PC-3 (cell line): ENCODE measurements at regions not wholly inside any gene's neighbourhood (a gene's known extent, or its start where the extent isn't known, plus 50 kb on each side); places are given as distances from the start of the nearest gene placed in this dataset.

Experiments
- ATAC-seq: fragments of 200-7000 bp; cut with Tn5 transposase; 2 replicates; pipeline ENCODE4 v1.9.1; 2020; ENCODE audit warnings: mild to moderate bottlenecking, moderate library complexity
- BruUV-seq: library from RNA; stranded (reverse); fragments of 400-500 nt; replicated peaks from 2 replicates; lab custom pipeline; 2021; lab: Mats Ljungman, UMichigan
- CTCF ChIA-PET: fragments of 300-600 bp; sonication (Branson Sonifier 250); formaldehyde crosslinking; loops from one replicate; lab custom pipeline; 2022; ENCODE audit warnings: antibody characterized with exemption; lab: Charles Lee
- POLR2A ChIA-PET: fragments of 300-600 bp; sonication (Branson Sonifier 250); formaldehyde crosslinking; loops from one replicate; lab custom pipeline; 2022; ENCODE audit warnings: antibody characterized with exemption; ENCODE audit not compliant: unreplicated experiment; lab: Charles Lee
- DNase-seq: peaks from one replicate; pipeline ENCODE4 v3.0.0-alpha.2; 2015
- H2AFZ ChIP-seq: fragments of 300-600 bp; sonication (generic); 2 replicates; pipeline ENCODE4 v1.6.0; 2016; ENCODE audit warnings: antibody characterized with exemption, low read length
- H3F3A ChIP-seq: fragments of 300-600 bp; sonication (generic); one replicate; pipeline ENCODE4 v1.6.0; 2017; ENCODE audit warnings: antibody characterized with exemption, low read length, control low read depth, mild to moderate bottlenecking; ENCODE audit not compliant: unreplicated experiment
- H3K27ac ChIP-seq: fragments of 300-600 bp; sonication (generic); 2 replicates; pipeline ENCODE4 v1.5.1; 2016; ENCODE audit warnings: mild to moderate bottlenecking, low read length
- H3K27me3 ChIP-seq: fragments of 300-600 bp; sonication (generic); 2 replicates; pipeline ENCODE4 v1.6.1; 2016; ENCODE audit warnings: low read length, mixed read lengths
- H3K36me3 ChIP-seq: fragments of 300-600 bp; sonication (generic); 2 replicates; pipeline ENCODE4 v1.6.1; 2016; ENCODE audit warnings: low read depth, mixed run types, low read length, mixed read lengths
- H3K4me1 ChIP-seq: fragments of 300-600 bp; sonication (generic); 2 replicates; pipeline ENCODE4 v1.5.1; 2016; ENCODE audit warnings: low read length; ENCODE audit not compliant: insufficient read depth
- H3K4me2 ChIP-seq: fragments of 300-600 bp; sonication (generic); 2 replicates; pipeline ENCODE4 v1.6.0; 2016; ENCODE audit warnings: low read length
- H3K4me3 ChIP-seq: fragments of 300-600 bp; sonication (generic); 2 replicates; pipeline ENCODE4 v1.5.1; 2016; ENCODE audit warnings: mild to moderate bottlenecking, low read length, mixed read lengths
- H3K79me2 ChIP-seq: fragments of 300-600 bp; sonication (generic); 2 replicates; pipeline ENCODE4 v1.6.1; 2017; ENCODE audit warnings: low read length, mixed read lengths
- H3K9ac ChIP-seq: fragments of 300-600 bp; sonication (generic); 2 replicates; pipeline ENCODE4 v1.6.0; 2016; ENCODE audit warnings: mild to moderate bottlenecking, low read length
- H3K9me2 ChIP-seq: fragments of 300-600 bp; sonication (generic); replicated peaks from 2 replicates; pipeline ENCODE4 v1.6.1; 2016; ENCODE audit warnings: mixed run types, low read length, mixed read lengths
- H3K9me3 ChIP-seq: fragments of 300-600 bp; sonication (generic); 2 replicates; pipeline ENCODE4 v1.6.1; 2016; ENCODE audit warnings: low read length, mixed read lengths
- H4K20me1 ChIP-seq: fragments of 300-600 bp; sonication (generic); 2 replicates; pipeline ENCODE4 v1.6.1; 2016; ENCODE audit warnings: low read length, mixed read lengths
- EZH2 ChIP-seq: fragments of 300-600 bp; sonication (generic); IDR thresholded peaks from one replicate; pipeline ENCODE4 v1.6.1; 2017; ENCODE audit warnings: antibody characterized with exemption, mild to moderate bottlenecking, low read length; ENCODE audit not compliant: unreplicated experiment
- EZH2phosphoT487 ChIP-seq: fragments of 300-600 bp; sonication (generic); IDR thresholded peaks from 2 replicates; pipeline ENCODE4 v1.6.1; 2018; ENCODE audit warnings: mild to moderate bottlenecking, antibody characterized with exemption, low read length, borderline replicate concordance
- intact Hi-C: fragments of 100-400 bp; cut with micrococcal nuclease; formaldehyde crosslinking; loops from 2 replicates; pipeline ENCODE4 v1.9.0; 2023
- TF ChIP-seq, protein P1 (sequence below): fragments of 300-600 bp; sonication (generic); conservative IDR thresholded peaks from 2 replicates; pipeline ENCODE4 v1.5.1; 2017; ENCODE audit warnings: antibody characterized with exemption, low read depth, mild to moderate bottlenecking, low read length

DNA sequence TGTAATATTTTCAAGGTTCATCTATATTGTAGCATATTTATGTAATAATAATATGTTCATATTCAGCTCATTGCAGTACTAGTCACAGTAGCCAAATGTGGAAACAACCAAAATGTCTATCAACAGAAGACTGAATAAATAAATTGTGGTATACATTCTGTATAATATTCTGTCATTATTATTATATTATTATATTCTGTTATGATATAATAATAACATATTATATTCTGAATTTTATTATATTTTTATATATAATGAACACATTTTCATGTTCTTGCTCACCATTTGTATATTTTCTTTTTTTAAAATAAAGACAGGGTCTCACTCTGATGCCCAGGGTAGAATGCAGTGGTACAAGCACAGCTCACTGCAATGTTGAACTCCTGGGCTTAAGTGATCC, 91.2 kb upstream of the STARD3NL start:
- Histone ChIP-seq H3K4me2 (no peak overlapping the region), H3K79me2 (no peaks in the 10 kb centered on the region), H3K4me3 (no peak overlapping the region), H3K9ac (no peak overlapping the region), H3K27me3 (no peaks in the 10 kb centered on the region), H2AFZ (no peak overlapping the region), H3K4me1 (no peaks in the 10 kb centered on the region), H3F3A (no peaks in the 10 kb centered on the region), H3K9me2 (no peaks in the 10 kb centered on the region), H3K36me3 (no peaks in the 10 kb centered on the region), H3K9me3 (no peaks in the 10 kb centered on the region), H3K27ac (no peak overlapping the region), H4K20me1 (no peaks in the 10 kb centered on the region)
- BruUV-seq: no TSS peak
- TF ChIP-seq, protein P1, sequence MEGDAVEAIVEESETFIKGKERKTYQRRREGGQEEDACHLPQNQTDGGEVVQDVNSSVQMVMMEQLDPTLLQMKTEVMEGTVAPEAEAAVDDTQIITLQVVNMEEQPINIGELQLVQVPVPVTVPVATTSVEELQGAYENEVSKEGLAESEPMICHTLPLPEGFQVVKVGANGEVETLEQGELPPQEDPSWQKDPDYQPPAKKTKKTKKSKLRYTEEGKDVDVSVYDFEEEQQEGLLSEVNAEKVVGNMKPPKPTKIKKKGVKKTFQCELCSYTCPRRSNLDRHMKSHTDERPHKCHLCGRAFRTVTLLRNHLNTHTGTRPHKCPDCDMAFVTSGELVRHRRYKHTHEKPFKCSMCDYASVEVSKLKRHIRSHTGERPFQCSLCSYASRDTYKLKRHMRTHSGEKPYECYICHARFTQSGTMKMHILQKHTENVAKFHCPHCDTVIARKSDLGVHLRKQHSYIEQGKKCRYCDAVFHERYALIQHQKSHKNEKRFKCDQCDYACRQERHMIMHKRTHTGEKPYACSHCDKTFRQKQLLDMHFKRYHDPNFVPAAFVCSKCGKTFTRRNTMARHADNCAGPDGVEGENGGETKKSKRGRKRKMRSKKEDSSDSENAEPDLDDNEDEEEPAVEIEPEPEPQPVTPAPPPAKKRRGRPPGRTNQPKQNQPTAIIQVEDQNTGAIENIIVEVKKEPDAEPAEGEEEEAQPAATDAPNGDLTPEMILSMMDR: no peak
- TF ChIP-seq EZH2: no peak
- no peak for TF ChIP-seq EZH2phosphoT487
- DNase-seq (no peak), ATAC-seq (no peak)
- ChIA-PET CTCF (no interaction called here), POLR2A (no interaction called here)
- intact Hi-C loops: no loop called here

DNA sequence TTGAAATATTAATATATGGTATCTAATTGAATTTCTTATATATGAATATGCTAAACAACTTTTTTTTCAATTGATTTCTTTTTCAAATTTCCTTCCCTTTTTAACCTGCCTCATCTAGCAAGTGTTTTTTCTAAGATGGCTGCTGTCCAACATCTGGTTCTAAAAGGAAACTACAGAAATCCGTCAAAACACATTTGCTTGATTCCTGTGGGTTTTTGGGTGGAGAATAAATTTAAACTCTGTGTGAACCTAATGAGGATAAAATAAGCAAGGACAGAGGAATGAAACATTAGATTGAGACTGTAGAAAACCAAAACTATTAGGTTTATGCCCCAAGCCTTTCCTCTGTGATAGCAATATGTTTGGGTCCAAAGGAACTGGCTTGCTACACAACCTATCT, 75.5 kb upstream of the STARD3NL start:
- Histone ChIP-seq H3K27me3 (no peaks in the 10 kb centered on the region), H4K20me1 (no peaks in the 10 kb centered on the region), H3K9me2 (no peaks in the 10 kb centered on the region), H3K4me2 (no peak overlapping the region), H3K79me2 (no peaks in the 10 kb centered on the region), H3K4me3 (no peak overlapping the region), H3K27ac (no peak overlapping the region), H2AFZ (no peak overlapping the region), H3K36me3 (no peaks in the 10 kb centered on the region), H3K9ac (no peak overlapping the region), H3K4me1 (no peaks in the 10 kb centered on the region), H3F3A (no peaks in the 10 kb centered on the region), H3K9me3 (no peaks in the 10 kb centered on the region)
- ChIA-PET CTCF (no interaction called here), POLR2A (no interaction called here)
- ATAC-seq (no peak), DNase-seq (no peak)
- TF ChIP-seq, protein P1: no peak
- TF ChIP-seq EZH2phosphoT487 (no peak), EZH2 (no peak)
- intact Hi-C loops: no loop called here
- no TSS peak for BruUV-seq

DNA sequence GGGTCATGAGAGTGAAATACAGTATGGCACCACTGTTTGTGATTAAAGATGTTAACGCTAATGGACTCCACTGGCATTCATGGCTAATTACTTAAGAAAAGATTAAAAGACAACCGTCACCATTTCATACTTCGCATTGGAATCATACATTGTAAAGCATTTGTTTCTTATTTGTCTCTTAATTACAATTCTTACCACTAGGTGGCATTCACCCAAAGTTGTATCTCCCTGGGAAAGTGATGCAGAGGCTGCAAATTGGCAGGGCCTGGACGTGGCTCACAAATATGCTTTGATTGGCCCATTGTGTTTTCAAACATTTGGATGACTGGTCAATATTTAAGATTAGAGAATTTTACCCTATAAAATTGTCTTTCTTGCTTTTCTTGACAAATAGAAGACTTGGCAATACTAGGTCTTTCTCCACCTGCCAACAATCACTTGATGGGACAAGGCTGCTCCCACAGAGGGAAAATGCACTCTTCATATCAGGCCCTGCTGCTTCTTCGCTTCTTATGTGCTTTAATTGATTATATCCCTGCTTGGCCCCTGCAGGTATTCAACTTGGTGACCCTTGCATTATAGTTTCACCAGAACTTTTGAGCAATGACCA, 72.1 kb upstream of the STARD3NL start:
- Histone ChIP-seq H3K9me3 (no peaks in the 10 kb centered on the region), H3K9ac (no peak overlapping the region), H3K27ac (no peak overlapping the region), H3K4me3 (no peak overlapping the region), H3F3A (no peaks in the 10 kb centered on the region), H3K9me2 (no peaks in the 10 kb centered on the region), H2AFZ (no peak overlapping the region), H3K79me2 (no peaks in the 10 kb centered on the region), H3K27me3 (peaks cover 9% of the 10 kb centered on the region), H3K36me3 (no peaks in the 10 kb centered on the region), H4K20me1 (no peaks in the 10 kb centered on the region), H3K4me1 (no peaks in the 10 kb centered on the region), H3K4me2 (no peak overlapping the region)
- POLR2A ChIA-PET: no interaction called here
- CTCF ChIA-PET: no interaction called here
- no peak for TF ChIP-seq EZH2
- TF ChIP-seq, protein P1: peak; percentile 73
- intact Hi-C loops: loop anchor here (1.0 kb wide), 2 partner anchors 189 to 205 kb away; no protein-coding TSS in a partner anchor
- DNase-seq: peak; percentile 63
- ATAC-seq: peak; percentile 80
- no TSS peak for BruUV-seq
